ENCODE measurements at regions not wholly inside any gene's neighbourhood (a gene's known extent, or its start where the extent isn't known, plus 50 kb on each side); places are given as distances from the start of the nearest gene placed in this dataset.

DNA sequence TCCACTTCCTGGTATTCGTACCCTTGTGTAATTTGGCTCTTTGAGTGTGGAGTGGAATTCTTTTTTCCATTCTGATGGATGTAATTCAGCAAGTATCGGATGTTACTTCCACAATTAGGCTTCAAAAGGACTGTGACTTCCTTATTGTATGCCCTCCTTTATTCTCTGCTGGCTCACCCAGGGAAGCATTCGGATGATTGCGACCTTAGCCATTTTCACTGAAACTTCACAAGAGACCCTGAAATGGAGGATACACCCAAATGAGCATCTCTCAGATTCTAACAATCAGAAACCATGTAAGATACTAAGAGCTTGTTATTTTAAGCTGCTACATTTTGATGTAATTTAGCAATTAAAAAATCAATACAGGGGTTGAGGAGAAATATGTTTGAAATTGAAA is 493.1 kb downstream of the DNAJB9 start:
- no peak for ATAC-seq
- in situ Hi-C loops (cut with MboI) (no loop called here), intact Hi-C loops (cut with micrococcal nuclease; ENCODE audit: unreplicated experiment) (loop anchor here (10.0 kb wide), 1 partner anchor 52 kb away; no protein-coding TSS in a partner anchor)
- H3K4me1 ChIP-seq (ENCODE audit: control insufficient read depth, insufficient read depth, low read length): no peaks in the 10 kb centered on the region
- POLR2A ChIA-PET: no interaction called here
- no peak for FAIRE-seq
- H4K20me1 ChIP-seq (ENCODE audit: control insufficient read depth, insufficient read depth): no peaks in the 10 kb centered on the region
- no peaks in the 10 kb centered on the region for H3K9me3 ChIP-seq (replicated peaks; ENCODE audit: control insufficient read depth, insufficient read depth, low read length)
- no peak overlapping the region for H3K4me3 ChIP-seq
- no peaks in the 10 kb centered on the region for H3K27me3 ChIP-seq (replicated peaks in 1 of 2; ENCODE audit: control insufficient read depth in 2 of 2, insufficient read depth in 2 of 2, low read length in 1 of 2)
- H3K4me2 ChIP-seq (ENCODE audit: control insufficient read depth, insufficient read depth): no peak overlapping the region
- H2AFZ ChIP-seq (ENCODE audit: control insufficient read depth, low read depth, low read length): no peak overlapping the region
- BruUV-seq (replicated peaks): no TSS peak
- WGBS (ENCODE audit: insufficient coverage, insufficient replicate concordance, low lambda C conversion rate, missing lambda C conversion rate): 49% methylated on average over 4 of the region's 4 CpGs
- H3K36me3 ChIP-seq (ENCODE audit: control insufficient read depth in 2 of 2, insufficient read depth in 2 of 2, low read length in 1 of 2): no peaks in the 10 kb centered on the region
- H3K9ac ChIP-seq (ENCODE audit: control insufficient read depth, insufficient read depth, low read length): no peak overlapping the region
- RAD21 ChIA-PET (ENCODE audit: unreplicated experiment): no interaction called here
- no peak for DNase-seq (ENCODE audit: low read depth, low spot score)
- no peaks in the 10 kb centered on the region for H3K79me2 ChIP-seq (ENCODE audit: control insufficient read depth, insufficient read depth, low read length)
- TF ChIP-seq CHD1 (IDR thresholded peaks at IDR 0.05; ENCODE audit: low read depth, low read length) (no peak), SMARCA5 (IDR thresholded peaks at IDR 0.05) (no peak), FOXK2 (IDR thresholded peaks at IDR 0.05) (no peak), ATF7 (IDR thresholded peaks at IDR 0.05; ENCODE audit: low read depth) (no peak), PML (IDR thresholded peaks at IDR 0.05; ENCODE audit: low read length) (no peak), RAD21 (IDR thresholded peaks at IDR 0.05; ENCODE audit: insufficient read depth, low read depth, low read length) (no peak), IRF4 (IDR thresholded peaks at IDR 0.05; ENCODE audit: low read depth, low read length) (no peak), BHLHE40 (IDR thresholded peaks at IDR 0.05; ENCODE audit: borderline replicate concordance in 1 of 2, low read depth in 2 of 2, low read length in 1 of 2) (no peak), EED (IDR thresholded peaks at IDR 0.05; ENCODE audit: low read depth) (no peak), FOXM1 (IDR thresholded peaks at IDR 0.05; ENCODE audit: low read depth, low read length) (no peak), ZNF24 (IDR thresholded peaks at IDR 0.05) (no peak), SRF (IDR thresholded peaks at IDR 0.05; ENCODE audit: low read depth in 2 of 2, low read length in 2 of 2) (no peak), ESRRA (IDR thresholded peaks at IDR 0.05; ENCODE audit: low read length) (no peak), BRCA1 (IDR thresholded peaks at IDR 0.05; ENCODE audit: low read depth, low read length) (no peak), PAX5 (IDR thresholded peaks at IDR 0.05; ENCODE audit: borderline replicate concordance, low read depth, low read length) (no peak), RBBP5 (conservative IDR thresholded peaks at IDR 0.05) (no peak)
- TF ChIP-seq, protein P1, sequence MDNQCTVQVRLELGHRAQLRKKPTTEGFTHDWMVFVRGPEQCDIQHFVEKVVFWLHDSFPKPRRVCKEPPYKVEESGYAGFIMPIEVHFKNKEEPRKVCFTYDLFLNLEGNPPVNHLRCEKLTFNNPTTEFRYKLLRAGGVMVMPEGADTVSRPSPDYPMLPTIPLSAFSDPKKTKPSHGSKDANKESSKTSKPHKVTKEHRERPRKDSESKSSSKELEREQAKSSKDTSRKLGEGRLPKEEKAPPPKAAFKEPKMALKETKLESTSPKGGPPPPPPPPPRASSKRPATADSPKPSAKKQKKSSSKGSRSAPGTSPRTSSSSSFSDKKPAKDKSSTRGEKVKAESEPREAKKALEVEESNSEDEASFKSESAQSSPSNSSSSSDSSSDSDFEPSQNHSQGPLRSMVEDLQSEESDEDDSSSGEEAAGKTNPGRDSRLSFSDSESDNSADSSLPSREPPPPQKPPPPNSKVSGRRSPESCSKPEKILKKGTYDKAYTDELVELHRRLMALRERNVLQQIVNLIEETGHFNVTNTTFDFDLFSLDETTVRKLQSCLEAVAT (IDR thresholded peaks at IDR 0.05): no peak
- CTCF ChIA-PET: no interaction called here
- no peak overlapping the region for H3K27ac ChIP-seq (ENCODE audit: control insufficient read depth, insufficient read depth)
- SMC1A ChIA-PET (ENCODE audit: uncharacterized antibody, unreplicated experiment): interaction anchor here (0.7 kb wide), 1 partner anchor 11 kb away, joined by 3 read pairs; no protein-coding TSS in a partner anchor
